SK-N-SH treated with all-trans-retinoic acid at 6 μM for 48 hours (cell line): ENCODE measurements at regions not wholly inside any gene's neighbourhood (a gene's known extent, or its start where the extent isn't known, plus 50 kb on each side); places are given as distances from the start of the nearest gene placed in this dataset.

Experiments
- ATAC-seq: fragments of 200-7000 bp; cut with Tn5 transposase; 3 replicates; pipeline ENCODE4 v1.9.1; 2020; ENCODE audit warnings: mild to moderate bottlenecking, moderate library complexity
- ARNTL ChIP-seq: fragments of 450-650 bp; formaldehyde crosslinking; IDR thresholded peaks from 2 replicates; pipeline ENCODE4 v1.5.0; 2020; ENCODE audit warnings: low read depth, mild to moderate bottlenecking, moderate library complexity, borderline replicate concordance
- BACH2 ChIP-seq: fragments of 250-450 bp; sonication (Bioruptor Pico); IDR thresholded peaks from 2 replicates; pipeline ENCODE4 v1.9.0; 2021; ENCODE audit warnings: mild to moderate bottlenecking, borderline replicate concordance
- CSDC2 ChIP-seq: fragments of 250-450 bp; sonication (Bioruptor Pico); IDR thresholded peaks from 2 replicates; pipeline ENCODE4 v1.5.0; 2020; ENCODE audit warnings: mild to moderate bottlenecking, moderate library complexity
- CSRNP3 ChIP-seq: fragments of 250-450 bp; sonication (Bioruptor Pico); IDR thresholded peaks from 2 replicates; pipeline ENCODE4 v1.5.1; 2021; ENCODE audit warnings: mild to moderate bottlenecking, moderate library complexity
- ESRRG ChIP-seq: fragments of 250-450 bp; sonication (Bioruptor Pico); IDR thresholded peaks from 2 replicates; pipeline ENCODE4 v1.6.1; 2021; ENCODE audit warnings: mild to moderate bottlenecking
- GLIS3 ChIP-seq: fragments of 250-450 bp; sonication (Bioruptor Pico); IDR thresholded peaks from 2 replicates; pipeline ENCODE4 v1.5.0; 2020; ENCODE audit warnings: mild to moderate bottlenecking, moderate library complexity
- ISL1 ChIP-seq: fragments of 250-450 bp; sonication (Bioruptor Pico); IDR thresholded peaks from 2 replicates; pipeline ENCODE4 v2.1.2; 2022; ENCODE audit warnings: mild to moderate bottlenecking, moderate library complexity
- OSR1 ChIP-seq: fragments of 250-450 bp; sonication (Bioruptor Pico); IDR thresholded peaks from 2 replicates; pipeline ENCODE4 v1.8.0; 2022; ENCODE audit warnings: moderate library complexity, mild to moderate bottlenecking, inconsistent platforms
- PATZ1 ChIP-seq: fragments of 250-450 bp; sonication (Bioruptor Pico); IDR thresholded peaks from 2 replicates; pipeline ENCODE4 v1.8.0; 2020; ENCODE audit warnings: mild to moderate bottlenecking, moderate library complexity, borderline replicate concordance
- POU6F1 ChIP-seq: fragments of 250-450 bp; sonication (Bioruptor Pico); IDR thresholded peaks from 2 replicates; pipeline ENCODE4 v1.8.0; 2021; ENCODE audit warnings: low read depth, mild to moderate bottlenecking, moderate library complexity, borderline replicate concordance
- PPARA ChIP-seq: fragments of 250-450 bp; sonication (Bioruptor Pico); IDR thresholded peaks from 2 replicates; pipeline ENCODE4 v1.5.0; 2020; ENCODE audit warnings: mild to moderate bottlenecking, borderline replicate concordance
- RARB ChIP-seq: fragments of 250-450 bp; sonication (Bioruptor Pico); IDR thresholded peaks from 2 replicates; pipeline ENCODE4 v1.8.0; 2021; ENCODE audit warnings: mild to moderate bottlenecking, moderate library complexity
- SNAI2 ChIP-seq: fragments of 250-450 bp; sonication (Bioruptor Pico); IDR thresholded peaks from 2 replicates; pipeline ENCODE4 v1.5.0; 2020; ENCODE audit warnings: mild to moderate bottlenecking, moderate library complexity
- TCF4 ChIP-seq: fragments of 250-450 bp; sonication (Bioruptor Pico); IDR thresholded peaks from 2 replicates; pipeline ENCODE4 v1.8.0; 2021; ENCODE audit warnings: mild to moderate bottlenecking, moderate library complexity, borderline replicate concordance
- TOX ChIP-seq: fragments of 250-450 bp; sonication (Bioruptor Pico); IDR thresholded peaks from 2 replicates; pipeline ENCODE4 v1.8.0; 2021; ENCODE audit warnings: mild to moderate bottlenecking, moderate library complexity, borderline replicate concordance
- TSHZ2 ChIP-seq: fragments of 250-450 bp; sonication (Bioruptor Pico); IDR thresholded peaks from 2 replicates; pipeline ENCODE4 v1.5.0; 2020; ENCODE audit warnings: mild to moderate bottlenecking, moderate library complexity
- ZC3H10 ChIP-seq: fragments of 250-450 bp; sonication (Bioruptor Pico); IDR thresholded peaks from 2 replicates; pipeline ENCODE4 v1.5.1; 2021; ENCODE audit warnings: mild to moderate bottlenecking, moderate library complexity
- ZFP3 ChIP-seq: fragments of 250-450 bp; sonication (Bioruptor Pico); IDR thresholded peaks from 2 replicates; pipeline ENCODE4 v1.5.0; 2020; ENCODE audit warnings: mild to moderate bottlenecking, moderate library complexity
- ZFP30 ChIP-seq: fragments of 450-650 bp; formaldehyde crosslinking; IDR thresholded peaks from 2 replicates; pipeline ENCODE4 v1.5.0; 2022; ENCODE audit warnings: mild to moderate bottlenecking, moderate library complexity
- ZNF565 ChIP-seq: fragments of 450-650 bp; formaldehyde crosslinking; conservative IDR thresholded peaks from 2 replicates; pipeline ENCODE4 v1.5.0; 2020; ENCODE audit warnings: low read depth, mild to moderate bottlenecking, moderate library complexity
- ZNF70 ChIP-seq: fragments of 450-650 bp; formaldehyde crosslinking; IDR thresholded peaks from 2 replicates; pipeline ENCODE4 v1.5.0; 2020; ENCODE audit warnings: mild to moderate bottlenecking, moderate library complexity
- ZNF8 ChIP-seq: fragments of 450-650 bp; formaldehyde crosslinking; IDR thresholded peaks from 2 replicates; pipeline ENCODE4 v1.5.0; 2020; ENCODE audit warnings: mild to moderate bottlenecking, moderate library complexity
- TF ChIP-seq, protein P1 (sequence below): fragments of 250-450 bp; sonication (Bioruptor Pico); IDR thresholded peaks from 2 replicates; pipeline ENCODE4 v1.5.1; 2020; ENCODE audit warnings: low read depth, mild to moderate bottlenecking, moderate library complexity

GRCh38 chr14:54219261-54220070 lies 177.3 kb upstream of the CDKN3 start:
- TF ChIP-seq PATZ1 (CRISPR knock-in tag) (no peak), BACH2 (CRISPR knock-in tag) (no peak), TCF4 (no peak), ZC3H10 (CRISPR knock-in tag) (no peak), ZNF8 (CRISPR knock-in tag) (no peak), GLIS3 (no peak), TOX (CRISPR knock-in tag) (no peak)
- ATAC-seq = no peak

DNA sequence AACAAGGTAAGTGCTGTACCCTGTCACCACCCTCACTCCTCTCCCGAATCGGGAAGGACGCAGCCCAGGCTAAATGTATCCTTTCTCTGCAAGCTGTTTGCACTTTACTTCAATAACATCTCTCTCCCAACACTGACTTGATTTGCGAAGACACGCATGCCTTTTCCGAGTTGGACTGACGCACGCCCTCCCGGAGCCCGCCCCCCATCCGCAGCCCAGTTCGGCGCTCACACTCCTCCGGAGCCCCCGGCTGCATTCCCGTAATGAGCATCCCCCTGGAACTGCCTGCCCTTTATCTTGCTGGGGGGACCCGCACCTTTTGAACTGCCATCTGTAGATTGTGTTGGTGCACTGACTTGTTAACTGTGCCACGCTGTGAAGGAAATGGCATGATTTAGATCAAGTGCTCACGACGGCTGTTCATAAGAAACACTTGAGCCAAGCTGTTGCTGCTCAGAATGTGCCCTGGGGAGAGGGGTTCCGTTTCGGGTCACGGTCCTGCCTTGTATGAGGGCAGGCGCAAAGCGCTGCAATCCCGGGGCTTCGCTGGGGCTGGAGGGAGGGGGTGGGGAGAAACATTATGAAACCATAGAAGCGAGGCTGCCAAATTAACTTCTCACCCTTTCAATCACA lies 176.6 kb upstream of the CDKN3 start:
- ATAC-seq = no peak
- TF ChIP-seq CSRNP3 (no peak), TOX (CRISPR knock-in tag) (no peak), ARNTL (CRISPR knock-in tag) (no peak), PPARA (no peak), BACH2 (CRISPR knock-in tag) (no peak), OSR1 (CRISPR knock-in tag) (no peak), ZC3H10 (CRISPR knock-in tag) (no peak), ISL1 (no peak)

- no peak for TF ChIP-seq ZNF565
- peak; percentile 86 for TF ChIP-seq TCF4
- TF ChIP-seq, all 23 proteins: peak for 1
- no peak for ATAC-seq
Measured at GRCh38 chr14:54220704-54221431, 175.9 kb upstream of the CDKN3 start.

DNA sequence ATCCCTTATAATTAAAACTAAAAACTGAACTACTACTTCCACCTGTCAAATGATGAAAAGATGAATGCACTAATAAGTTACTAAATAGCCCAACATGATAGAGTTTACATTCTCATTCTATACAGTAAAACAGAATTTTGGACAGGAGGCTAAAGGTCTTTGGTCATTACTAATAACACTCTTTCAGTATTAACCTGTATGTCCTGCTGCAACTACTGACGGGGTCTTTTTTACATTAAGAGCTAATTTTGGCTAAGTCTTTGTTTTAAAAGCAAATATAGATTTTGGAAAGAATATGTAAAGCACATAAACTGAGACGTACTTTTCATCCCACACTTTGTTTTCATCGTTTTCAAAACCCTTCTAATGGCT lies 175.4 kb upstream of the CDKN3 start:
- no peak for ATAC-seq
- TF ChIP-seq, protein P1, sequence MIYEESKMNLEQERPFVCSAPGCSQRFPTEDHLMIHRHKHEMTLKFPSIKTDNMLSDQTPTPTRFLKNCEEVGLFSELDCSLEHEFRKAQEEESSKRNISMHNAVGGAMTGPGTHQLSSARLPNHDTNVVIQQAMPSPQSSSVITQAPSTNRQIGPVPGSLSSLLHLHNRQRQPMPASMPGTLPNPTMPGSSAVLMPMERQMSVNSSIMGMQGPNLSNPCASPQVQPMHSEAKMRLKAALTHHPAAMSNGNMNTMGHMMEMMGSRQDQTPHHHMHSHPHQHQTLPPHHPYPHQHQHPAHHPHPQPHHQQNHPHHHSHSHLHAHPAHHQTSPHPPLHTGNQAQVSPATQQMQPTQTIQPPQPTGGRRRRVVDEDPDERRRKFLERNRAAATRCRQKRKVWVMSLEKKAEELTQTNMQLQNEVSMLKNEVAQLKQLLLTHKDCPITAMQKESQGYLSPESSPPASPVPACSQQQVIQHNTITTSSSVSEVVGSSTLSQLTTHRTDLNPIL (CRISPR knock-in tag) = no peak
- TF ChIP-seq OSR1 (CRISPR knock-in tag) (no peak), ZC3H10 (CRISPR knock-in tag) (no peak), POU6F1 (no peak), ZFP3 (CRISPR knock-in tag) (no peak), ARNTL (CRISPR knock-in tag) (no peak), ZFP30 (CRISPR knock-in tag) (no peak), RARB (CRISPR knock-in tag) (no peak), ZNF70 (no peak), SNAI2 (CRISPR knock-in tag) (no peak), ZNF565 (no peak), GLIS3 (no peak), ZNF8 (CRISPR knock-in tag) (no peak), TOX (CRISPR knock-in tag) (no peak), ESRRG (CRISPR knock-in tag) (no peak), BACH2 (CRISPR knock-in tag) (no peak), PPARA (no peak), CSRNP3 (no peak), TSHZ2 (no peak), CSDC2 (no peak)
